ENCODE measurements at regions not wholly inside any gene's neighbourhood (a gene's known extent, or its start where the extent isn't known, plus 50 kb on each side); places are given as distances from the start of the nearest gene placed in this dataset.
"Not testable (repeated sequence)": the region's sequence is repeated elsewhere in the genome, so short reads cannot be mapped to it uniquely, and the experiment has no call there.

DNA sequence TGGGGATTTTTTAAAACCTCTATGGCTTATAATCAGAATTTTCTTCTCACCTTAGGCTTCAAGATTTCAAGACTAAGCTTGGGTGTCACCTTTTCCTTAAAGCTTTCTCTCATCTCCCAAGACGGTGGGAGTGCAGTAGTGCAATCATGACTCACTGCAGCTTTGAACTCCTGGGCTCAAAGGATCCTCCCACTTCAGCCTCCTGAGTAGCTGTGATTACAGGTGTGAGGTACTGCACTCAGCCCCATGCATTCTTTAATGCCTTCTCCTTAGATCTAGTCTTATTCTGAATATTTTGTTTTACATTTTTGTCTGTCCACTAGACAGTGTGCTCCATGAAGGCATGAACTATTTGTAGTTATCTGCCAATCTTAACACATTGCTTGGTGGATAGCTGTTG lies 55.7 kb upstream of the FAT3 start:
- DNase-seq = no peak

DNA sequence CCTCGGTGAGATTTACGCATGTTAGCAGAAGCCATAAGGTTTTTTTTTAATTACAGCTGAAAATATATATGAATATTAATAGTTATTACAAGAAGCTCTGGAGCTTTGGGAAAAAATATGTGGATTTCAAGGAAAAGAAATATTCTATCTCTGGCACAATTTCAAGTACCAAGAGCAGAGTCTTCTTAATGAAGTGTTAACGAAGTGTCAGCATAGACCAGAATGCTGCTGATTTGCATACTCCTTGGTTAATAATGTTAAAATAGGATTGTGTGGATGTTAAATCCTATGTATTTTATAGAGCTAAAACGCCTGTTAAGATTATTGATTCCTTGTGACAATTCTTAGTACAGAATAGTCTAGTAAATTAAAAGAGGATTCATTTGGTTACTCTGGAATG lies 57.0 kb upstream of the FAT3 start:
- no peak for DNase-seq

DNA sequence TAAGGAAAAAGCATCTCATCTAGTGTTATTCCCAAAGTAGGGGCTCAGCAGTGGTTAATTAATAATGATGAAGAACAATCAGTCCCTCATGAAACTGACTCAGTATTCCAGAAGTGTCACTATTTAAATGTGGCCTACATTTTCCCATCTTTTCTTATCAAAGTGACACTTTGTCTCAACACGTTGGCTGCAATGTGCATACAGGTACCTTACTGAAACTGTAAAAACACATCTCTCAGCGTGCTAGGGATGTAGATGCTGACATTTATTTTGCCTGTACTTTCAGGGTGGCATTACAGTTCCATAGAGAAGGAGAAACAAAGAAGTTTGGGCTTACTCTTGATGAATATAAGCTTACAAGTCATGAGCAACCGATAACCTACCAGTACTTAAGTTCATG lies 58.3 kb upstream of the FAT3 start:
- DNase-seq = no peak

DNA sequence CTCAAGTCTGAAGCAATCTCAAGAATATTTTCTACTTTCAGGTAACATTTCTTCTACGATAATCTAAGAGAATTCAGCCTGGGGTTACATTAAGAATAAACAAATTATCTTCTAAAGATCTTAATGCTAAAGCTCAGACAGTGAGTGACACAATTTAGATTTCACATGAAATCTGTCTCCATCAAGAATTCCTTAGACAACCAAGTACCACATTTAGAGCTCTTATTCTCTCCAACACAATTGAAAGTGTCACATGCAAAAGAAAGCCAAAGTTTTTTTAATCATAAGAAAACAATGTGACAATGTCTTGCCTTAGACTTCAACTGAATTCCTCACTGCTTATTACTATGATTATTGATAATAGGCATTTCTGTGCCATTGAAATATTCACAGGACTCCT lies 60.7 kb upstream of the FAT3 start:
- no peak for DNase-seq

DNA sequence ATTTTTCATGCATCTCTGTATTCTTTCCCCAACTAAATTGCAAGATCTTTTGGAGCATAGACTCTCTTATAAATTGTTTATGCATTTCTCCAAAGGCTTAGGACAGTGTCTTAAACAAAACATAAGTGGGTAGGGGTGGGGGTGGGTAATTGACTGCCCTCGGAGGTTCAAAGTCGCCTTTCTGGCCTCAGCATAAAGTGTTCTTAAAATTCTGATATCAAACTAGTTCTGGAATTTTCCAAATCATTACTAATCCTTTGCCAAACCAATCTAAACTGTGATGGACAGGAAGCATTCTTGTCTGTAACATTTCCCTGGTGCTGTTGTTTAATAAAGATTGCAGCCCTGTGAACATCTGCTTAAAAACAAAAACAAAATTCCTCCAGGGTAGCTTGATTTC lies 61.8 kb upstream of the FAT3 start:
- no peak for DNase-seq

DNA sequence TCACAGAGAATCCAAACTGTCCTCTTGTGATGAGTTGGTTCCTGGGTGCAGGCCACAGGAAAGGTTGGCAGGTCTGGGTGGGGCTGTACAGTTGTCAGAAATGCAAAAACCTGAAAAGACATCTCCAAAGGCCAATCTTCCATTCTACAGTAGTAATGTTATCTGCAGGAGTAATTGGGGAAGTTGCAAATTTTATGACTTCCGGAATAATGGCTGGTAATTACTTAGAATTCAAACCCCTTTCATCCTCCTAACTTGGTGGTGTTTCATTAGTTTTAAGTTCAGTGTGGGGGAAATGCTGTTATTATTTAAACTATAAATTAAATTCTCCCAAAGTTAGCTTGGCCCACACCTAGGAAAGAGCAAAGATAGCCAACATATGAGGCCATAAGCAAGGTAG lies 64.7 kb upstream of the FAT3 start:
- DNase-seq = no peak

DNA sequence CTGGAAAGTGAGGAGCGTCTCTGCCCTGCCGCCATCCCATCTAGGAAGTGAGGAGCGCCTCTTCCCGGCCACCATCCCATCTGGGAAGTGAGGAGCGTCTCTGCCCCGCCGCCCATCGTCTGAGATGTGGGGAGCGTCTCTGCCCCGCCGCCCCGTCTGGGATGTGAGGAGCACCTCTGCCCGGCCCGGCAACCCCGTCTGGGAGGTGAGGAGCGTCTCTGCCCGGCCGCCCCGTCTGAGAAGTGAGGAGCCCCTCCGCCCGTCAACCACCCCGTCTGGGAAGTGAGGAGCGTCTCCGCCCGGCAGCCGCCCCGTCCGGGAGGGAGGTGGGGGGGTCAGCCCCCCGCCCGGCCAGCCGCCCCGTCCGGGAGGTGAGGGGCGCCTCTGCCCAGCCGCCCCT lies 67.2 kb upstream of the FAT3 start:
- not testable (repeated sequence) for DNase-seq

DNA sequence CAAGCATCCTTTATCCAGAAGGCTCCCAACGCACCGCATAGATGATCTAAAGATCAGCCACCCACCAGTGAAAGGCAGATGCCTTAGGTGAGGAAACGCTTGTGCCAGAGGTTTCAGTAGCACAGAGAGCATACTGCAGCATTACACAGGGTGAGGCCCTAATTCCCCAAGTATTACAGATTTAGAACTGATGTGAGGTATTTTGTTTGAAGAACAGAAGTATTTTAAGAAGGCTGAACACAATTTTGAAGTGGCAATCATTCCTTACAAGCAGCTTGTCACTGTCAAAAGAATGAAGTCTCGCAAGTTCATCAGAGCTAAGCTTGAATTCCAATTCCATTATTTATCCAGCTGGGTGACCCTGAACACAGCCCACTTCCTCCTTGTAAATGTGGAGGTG lies 70.0 kb upstream of the FAT3 start:
- DNase-seq = no peak

DNA sequence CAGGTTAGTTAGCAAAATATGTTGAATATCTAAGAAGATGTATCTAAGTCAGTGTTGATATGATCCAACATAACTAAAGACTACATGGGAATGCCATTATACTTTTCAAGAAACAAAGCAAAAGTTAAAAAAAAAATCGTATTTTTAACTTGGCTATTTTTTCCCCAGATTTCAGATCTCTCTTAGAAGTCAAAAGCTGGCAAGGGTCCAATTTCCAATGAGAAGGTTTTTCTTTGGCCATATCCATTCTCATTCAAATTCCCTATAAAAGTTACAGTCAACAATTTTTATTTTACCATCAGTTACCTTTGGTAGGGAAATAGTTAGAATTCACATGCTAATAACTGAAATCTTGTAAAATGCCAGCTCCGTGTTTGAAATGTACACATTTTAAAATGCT lies 70.5 kb upstream of the FAT3 start:
- DNase-seq = no peak

DNA sequence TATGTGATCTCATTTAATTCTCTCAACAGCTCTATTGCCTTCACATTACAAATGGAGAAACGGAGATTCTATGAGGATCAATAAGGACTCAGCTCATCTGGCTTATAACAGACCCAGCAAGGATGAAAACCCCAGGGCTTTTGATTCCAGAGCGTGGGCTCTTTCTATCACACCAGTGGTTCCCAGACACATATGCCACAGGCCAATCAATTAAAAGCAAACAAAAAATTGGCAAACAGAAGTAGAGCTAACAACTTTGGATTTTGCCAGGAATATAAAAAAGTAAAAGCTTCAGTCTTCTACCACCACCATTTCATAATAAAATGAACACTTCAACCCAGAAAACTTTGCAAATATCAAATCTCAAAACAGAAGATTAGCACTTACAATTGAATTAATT lies 71.1 kb upstream of the FAT3 start:
- no peak for DNase-seq

DNA sequence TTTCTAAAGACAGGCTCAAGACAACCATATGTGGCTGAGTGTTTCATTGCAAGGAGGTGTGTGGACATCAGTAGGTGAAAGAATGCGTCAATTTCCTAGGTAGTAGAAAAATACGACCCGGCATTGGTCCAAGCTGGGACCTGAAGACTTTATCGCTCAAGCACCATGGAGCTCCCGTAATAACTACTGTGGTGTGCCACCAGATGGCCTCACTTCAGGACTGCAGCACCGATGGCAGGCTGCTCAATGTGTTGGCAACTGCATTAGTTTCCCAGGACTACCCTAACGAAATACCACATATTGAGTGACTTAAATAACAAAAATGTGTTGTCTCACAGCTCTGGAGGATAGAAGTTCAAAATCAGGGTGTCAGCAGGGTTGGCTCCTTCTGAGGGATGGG lies 72.4 kb upstream of the FAT3 start:
- DNase-seq = no peak

DNA sequence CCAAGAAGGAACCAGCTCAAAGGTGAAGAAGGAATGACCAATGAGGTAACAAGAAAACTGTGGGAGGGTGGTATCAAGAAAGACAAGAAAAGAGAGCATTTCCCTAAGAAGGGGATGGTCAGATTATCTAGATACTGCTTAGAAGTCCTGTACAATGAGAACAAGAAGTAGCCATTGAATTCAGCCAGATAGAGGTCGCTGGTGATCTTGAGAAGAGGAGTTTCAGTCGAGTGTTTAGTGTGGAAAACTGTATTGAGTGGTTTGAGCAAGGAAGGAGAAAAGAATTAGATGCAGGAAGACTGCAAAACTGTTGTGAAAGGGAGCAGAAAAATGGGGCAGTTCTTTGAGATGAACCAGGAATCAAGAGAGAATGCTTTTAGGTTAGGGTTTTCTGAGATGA lies 74.6 kb upstream of the FAT3 start:
- DNase-seq = no peak

DNA sequence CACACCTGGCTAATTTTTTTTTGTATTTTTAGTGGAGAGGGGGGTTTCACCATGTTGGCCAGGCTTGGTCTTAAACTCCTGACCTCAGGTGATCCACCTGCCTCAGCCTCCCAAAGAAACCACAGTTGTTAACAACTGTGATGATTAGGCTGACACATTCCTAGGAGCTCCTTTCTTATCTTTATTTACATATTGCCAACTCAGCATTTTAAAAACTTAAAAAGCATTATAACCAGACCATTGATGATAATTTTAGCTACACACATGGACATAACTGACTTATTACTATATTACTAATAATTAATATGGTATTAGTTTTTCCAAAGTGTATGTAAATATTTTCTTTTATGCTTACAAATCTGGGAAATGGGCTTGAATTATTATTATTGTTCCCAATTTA lies 82.9 kb upstream of the FAT3 start:
- DNase-seq = no peak

DNA sequence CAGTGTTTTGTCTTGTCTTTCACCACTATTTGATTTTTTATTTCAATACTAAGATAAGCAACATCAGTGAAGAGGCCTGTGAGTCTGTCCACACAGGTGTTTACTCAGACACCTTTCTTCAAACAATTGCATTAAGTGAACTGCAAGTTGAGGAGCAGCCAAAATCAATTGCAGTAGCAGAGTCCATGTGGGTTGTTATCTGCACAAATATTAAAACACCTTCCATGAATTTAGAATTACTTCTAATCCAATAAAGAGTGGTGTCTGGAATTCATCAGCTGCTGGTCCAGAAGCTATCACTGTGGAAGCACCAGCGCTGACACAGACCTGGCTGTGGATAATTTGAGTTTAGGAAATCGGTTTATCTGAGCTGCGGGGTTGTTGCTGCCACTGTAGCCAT lies 83.5 kb upstream of the FAT3 start:
- peak; percentile 29 for DNase-seq

DNA sequence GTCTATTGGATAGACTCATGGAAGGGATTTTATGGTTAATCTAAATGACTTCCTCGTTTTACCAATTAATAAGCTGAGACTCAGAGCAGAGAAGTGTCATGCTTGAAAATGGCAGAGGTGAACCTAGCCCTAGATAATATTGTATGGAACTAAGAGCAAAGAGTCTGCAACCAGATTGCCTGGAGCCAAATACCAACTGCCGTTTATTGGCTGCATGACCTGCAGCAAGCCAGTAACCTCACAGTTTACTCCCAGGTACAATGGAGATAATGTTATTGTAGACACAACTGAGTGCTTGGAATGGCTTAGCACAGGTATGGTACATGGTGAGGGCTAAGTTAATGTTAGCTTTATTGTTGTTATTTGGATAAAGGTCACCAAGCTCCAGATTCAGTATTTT lies 84.6 kb upstream of the FAT3 start:
- DNase-seq = no peak

DNA sequence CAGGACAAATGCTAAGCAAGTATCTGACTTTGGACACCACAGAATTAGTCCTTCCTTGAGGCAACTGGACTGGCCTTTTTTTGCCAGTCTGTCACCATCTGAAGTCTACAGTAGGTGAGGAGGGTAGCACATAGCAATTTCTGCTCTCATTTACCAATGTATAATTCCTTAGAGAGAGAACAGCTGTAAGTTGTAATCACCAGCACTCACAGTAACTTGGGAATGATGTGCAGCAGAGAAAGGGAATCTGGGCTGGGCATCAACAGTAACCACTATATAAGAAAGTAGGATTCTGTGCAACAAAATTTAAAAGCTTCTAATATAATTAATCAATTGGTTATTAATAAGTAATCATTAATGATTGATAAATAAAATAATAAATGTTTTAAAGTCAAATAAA lies 86.3 kb upstream of the FAT3 start:
- DNase-seq = no peak

DNA sequence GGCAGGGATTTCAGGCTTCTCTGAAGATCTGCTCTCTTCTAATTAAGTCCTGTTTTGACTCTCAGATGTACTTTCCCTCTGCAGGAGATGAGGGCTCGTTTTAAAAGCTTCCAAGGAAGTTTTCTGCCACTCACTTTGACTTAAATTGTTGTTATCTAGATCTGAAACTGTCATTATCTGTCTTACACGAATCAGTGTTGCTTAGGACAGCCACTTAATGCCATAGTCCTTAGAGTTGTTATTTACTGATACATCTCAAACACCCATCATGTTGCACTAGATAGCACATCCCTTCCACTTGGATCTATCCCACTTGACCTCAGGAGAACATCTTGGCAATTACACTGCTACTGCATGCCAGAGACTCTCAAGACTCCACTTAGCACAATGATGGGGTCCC lies 86.9 kb upstream of the FAT3 start:
- DNase-seq = peak; percentile 20

DNA sequence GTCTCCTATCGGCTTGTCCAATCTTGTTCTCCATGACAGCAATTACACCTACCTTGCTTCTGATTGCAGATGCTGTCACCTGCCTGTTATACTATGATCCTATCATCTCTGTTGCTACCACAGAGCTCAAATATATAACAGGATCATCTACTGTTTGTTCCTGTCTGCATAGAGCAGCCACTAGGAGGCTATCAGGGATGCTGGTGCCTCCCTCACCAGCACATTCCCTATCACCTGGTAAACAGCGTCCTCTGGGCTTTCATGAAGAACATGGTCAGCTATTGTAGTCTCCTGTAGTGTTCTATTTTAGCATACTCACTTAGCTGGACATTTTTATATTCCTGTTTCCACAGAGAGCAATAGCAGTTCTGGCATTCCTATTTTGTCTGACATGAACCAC lies 87.8 kb upstream of the FAT3 start:
- DNase-seq = peak; percentile 34

DNA sequence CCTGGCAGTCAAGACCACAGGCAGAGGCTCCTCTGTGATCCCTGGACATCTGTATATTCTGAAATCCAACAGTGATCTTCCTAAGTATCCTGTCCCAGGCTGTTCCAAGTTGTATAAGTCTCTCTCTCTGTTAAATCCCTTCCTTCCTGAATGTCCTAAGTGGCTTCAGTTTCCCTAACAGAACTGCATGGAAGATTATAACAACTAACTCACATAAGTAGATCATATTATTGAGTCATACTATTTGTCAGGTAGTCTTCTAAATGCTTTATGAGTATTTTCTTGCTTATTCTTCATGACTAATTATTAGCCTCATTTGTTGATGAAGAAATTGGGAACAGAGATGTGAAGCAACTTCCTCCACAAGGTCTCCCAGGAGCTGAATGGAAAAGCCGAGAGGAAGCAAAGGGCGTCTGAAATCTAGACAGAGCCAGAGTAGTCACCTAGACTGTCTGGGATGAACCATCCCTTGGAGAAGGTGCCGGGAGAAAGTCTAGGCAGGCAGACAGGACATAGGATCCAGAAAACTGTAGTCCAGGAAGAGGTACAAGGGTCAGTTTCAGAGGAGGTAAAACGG lies 93.2 kb upstream of the FAT3 start:
- no peak for DNase-seq

DNA sequence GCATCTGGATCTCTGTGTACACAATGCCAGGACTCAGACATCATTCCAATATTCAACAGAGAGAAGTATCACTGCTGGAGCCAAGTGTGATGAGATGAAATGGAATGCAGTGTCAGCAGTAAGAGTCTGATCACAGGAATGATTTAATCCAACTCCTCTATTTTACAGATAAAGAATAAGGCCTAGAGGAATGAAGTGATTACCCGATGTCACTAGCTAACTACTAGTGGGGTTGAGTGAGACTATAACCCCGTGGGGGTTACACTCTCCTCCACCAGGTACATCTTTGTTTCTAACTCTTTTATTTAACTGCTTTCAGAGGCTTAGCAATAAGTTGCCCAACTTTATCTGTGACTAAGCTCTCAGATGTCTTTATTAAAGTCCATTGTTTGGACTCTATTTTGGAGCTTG lies 94.2 kb upstream of the FAT3 start:
- no peak for DNase-seq

DNA sequence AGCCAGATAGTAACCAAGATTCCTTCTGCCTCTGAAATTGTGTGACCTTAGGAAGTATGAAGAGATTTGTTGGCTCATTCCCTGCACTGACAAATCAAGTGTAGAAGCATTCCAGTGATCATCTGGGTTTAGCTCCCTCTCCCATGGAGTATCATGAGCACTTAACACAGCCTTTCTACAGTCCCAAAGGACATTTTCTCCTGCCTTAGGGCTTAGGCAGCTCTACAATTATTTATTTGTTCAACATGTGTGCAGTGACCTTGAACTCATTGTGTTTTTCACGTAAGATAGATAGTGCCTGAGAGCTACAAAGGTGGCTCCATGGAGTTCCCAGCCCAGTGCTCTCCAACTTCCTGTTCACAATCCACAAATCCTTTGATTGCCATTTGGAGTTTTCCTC lies 94.8 kb upstream of the FAT3 start:
- DNase-seq = no peak

DNA sequence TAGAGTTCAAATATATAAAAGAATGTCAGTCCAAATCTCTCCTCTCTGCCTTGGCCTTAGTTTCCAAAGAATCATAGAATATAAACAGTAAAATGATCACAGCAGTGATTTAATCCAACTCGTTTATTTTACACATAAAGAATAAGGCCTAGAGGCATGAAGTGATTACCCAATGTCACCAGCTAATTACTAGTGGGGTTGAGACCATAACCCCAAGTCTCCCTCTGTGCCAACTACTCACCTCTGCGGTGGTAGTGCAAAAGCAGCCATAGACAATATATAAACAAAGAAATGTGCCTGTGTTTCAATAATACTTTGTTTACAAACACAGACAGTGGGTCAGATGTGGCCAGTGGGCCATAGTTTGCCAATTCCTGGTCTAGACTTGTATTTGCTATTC lies 96.6 kb upstream of the FAT3 start:
- DNase-seq = no peak

DNA sequence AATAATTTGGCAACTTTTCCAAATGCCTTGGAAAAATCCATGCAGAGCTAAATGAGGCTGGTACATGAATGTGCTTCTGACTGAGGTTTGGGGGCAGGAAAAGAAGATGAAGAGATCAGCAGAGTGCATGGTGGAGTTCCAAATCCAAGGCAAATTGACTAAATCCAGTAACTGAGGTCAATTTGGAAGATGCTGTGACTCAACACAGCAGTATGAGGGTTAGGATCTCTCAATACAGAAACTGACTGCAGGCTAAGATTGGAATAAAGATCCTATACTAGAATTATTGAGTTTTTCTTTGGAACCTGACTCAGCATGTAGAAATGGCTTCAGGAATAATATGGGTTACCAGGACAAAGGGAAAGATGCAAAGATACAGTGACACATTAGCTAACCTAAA lies 99.3 kb upstream of the FAT3 start:
- no peak for DNase-seq

DNA sequence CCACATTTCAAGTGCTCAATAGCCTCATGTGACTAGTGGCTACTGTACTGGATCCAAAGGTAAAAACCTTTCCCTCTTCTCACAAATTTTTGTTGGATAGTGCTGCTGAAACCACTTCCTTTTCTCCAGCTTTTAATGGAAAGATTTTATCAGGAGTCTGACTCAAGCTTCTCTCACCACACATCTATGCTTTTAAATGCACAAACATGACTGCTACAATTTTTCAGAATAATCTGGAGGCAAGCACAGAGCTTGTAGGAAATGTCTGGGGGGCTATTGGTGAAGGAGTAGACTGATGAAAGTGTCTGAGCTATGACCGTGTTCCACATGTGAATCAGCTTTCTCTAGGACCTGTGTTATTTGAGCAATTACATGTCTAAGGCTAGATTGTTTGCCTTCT lies 101.1 kb upstream of the FAT3 start:
- DNase-seq = no peak

DNA sequence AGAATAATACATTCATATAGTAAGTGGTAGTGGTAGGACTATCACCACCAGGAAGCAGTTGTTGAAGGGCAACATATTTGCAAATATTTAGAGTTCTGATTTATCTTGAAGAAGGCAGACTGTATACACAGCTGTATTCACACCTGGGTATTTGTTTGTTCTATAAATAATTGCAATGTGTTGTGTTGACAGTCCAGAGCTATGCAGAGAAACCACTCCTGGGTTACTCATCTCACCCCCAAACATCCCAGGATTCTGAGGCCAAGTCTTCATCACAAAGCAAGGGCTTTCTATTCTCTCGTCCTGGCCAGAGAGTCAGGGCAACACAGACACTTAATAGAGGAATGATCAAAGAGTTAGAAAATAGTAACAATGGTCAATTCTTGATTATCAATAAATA lies 102.1 kb upstream of the FAT3 start:
- DNase-seq = peak; percentile 28

DNA sequence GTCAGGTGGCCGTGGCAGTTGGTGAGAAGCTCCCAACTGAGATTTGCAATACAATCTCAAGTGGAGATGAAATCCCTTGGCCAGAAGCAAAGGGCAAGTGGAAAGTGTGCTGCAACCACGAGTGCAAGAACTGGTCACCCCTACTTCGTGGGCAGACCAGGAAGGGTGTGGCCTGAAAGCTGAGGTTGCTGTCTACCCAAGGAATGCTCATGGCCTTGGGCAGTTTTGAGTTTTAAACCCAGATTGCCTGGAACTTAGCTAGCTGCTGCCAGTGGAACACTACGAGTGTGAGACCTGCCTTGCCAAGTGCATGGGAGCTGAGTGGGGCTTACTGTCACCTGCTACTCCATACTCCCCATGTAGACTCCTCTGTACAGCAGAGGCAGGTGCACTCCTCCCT lies 113.3 kb upstream of the FAT3 start:
- no peak for DNase-seq
